Neural progenitor cell (in vitro differentiated cells): ENCODE measurements at regions not wholly inside any gene's neighbourhood (a gene's known extent, or its start where the extent isn't known, plus 50 kb on each side); places are given as distances from the start of the nearest gene placed in this dataset.

Experiments
- DNase-seq: peaks from one replicate; pipeline ENCODE4 v3.0.0-alpha.2; 2016; ENCODE audit warnings: low spot score
- H2AFZ ChIP-seq: fragments of 200-600 bp; sonication (generic); replicated peaks from 2 replicates; pipeline ENCODE4 v1.6.1; 2016; ENCODE audit warnings: antibody characterized with exemption
- H3F3A ChIP-seq: fragments of 200-600 bp; sonication (generic); 2 replicates; pipeline ENCODE4 v1.6.1; 2016; ENCODE audit warnings: antibody characterized with exemption, low read depth
- H3K27ac ChIP-seq: fragments of 200-600 bp; sonication (generic); 2 replicates; pipeline ENCODE4 v1.5.1; 2016; ENCODE audit warnings: mild to moderate bottlenecking
- H3K27me3 ChIP-seq: fragments of 200-600 bp; sonication (generic); 2 replicates; pipeline ENCODE4 v1.6.1; 2016; ENCODE audit warnings: mild to moderate bottlenecking, moderate library complexity
- H3K36me3 ChIP-seq: fragments of 200-600 bp; sonication (generic); 2 replicates; pipeline ENCODE4 v1.5.1; 2016
- H3K4me1 ChIP-seq: fragments of 200-600 bp; sonication (generic); 2 replicates; pipeline ENCODE4 v1.6.1; 2016; ENCODE audit warnings: mixed run types
- H3K4me2 ChIP-seq: fragments of 200-600 bp; sonication (generic); 2 replicates; pipeline ENCODE4 v1.6.1; 2016
- H3K4me3 ChIP-seq: fragments of 200-600 bp; sonication (generic); 2 replicates; pipeline ENCODE4 v1.5.1; 2016
- H3K79me2 ChIP-seq: fragments of 200-600 bp; sonication (generic); 2 replicates; pipeline ENCODE4 v1.6.1; 2016; ENCODE audit warnings: low read depth
- H3K9ac ChIP-seq: fragments of 200-600 bp; sonication (generic); 2 replicates; pipeline ENCODE4 v1.6.1; 2016
- H3K9me3 ChIP-seq: fragments of 200-600 bp; sonication (generic); 2 replicates; pipeline ENCODE4 v1.5.1; 2016; ENCODE audit warnings: low read depth
- H4K20me1 ChIP-seq: fragments of 200-600 bp; sonication (generic); 2 replicates; pipeline ENCODE4 v1.6.1; 2016; ENCODE audit warnings: low read depth
- H3K27ac Mint-ChIP-seq: 3 replicates; pipeline ENCODE4 v1.8.0; 2021; ENCODE audit warnings: mixed read lengths
- H3K27me3 Mint-ChIP-seq: 2 replicates; pipeline ENCODE4 v1.8.0; 2022; ENCODE audit warnings: low read depth, mild to moderate bottlenecking, inconsistent platforms, moderate library complexity, mixed read lengths; ENCODE audit not compliant: insufficient read depth
- H3K36me3 Mint-ChIP-seq: 3 replicates; pipeline ENCODE4 v1.8.0; 2021; ENCODE audit warnings: mixed read lengths
- H3K4me1 Mint-ChIP-seq: 3 replicates; pipeline ENCODE4 v1.8.0; 2021; ENCODE audit warnings: mixed read lengths
- H3K4me3 Mint-ChIP-seq: 3 replicates; pipeline ENCODE4 v1.8.0; 2021; ENCODE audit warnings: mild to moderate bottlenecking, moderate library complexity, mixed read lengths
- H3K9me3 Mint-ChIP-seq: 3 replicates; pipeline ENCODE4 v1.8.0; 2020; ENCODE audit warnings: mixed read lengths
- EZH2 ChIP-seq: fragments of 200-600 bp; sonication (generic); IDR thresholded peaks from 2 replicates; pipeline ENCODE4 v1.6.1; 2017; ENCODE audit warnings: antibody characterized with exemption, mild to moderate bottlenecking, moderate library complexity
- EZH2phosphoT487 ChIP-seq: fragments of 200-600 bp; sonication (generic); IDR thresholded peaks from 2 replicates; pipeline ENCODE4 v1.6.1; 2017; ENCODE audit warnings: antibody characterized with exemption
- TF ChIP-seq, protein P1 (sequence below): fragments of 200-600 bp; sonication (generic); IDR thresholded peaks from 2 replicates; pipeline ENCODE4 v1.5.1; 2017; ENCODE audit warnings: antibody characterized with exemption, mild to moderate bottlenecking

DNA sequence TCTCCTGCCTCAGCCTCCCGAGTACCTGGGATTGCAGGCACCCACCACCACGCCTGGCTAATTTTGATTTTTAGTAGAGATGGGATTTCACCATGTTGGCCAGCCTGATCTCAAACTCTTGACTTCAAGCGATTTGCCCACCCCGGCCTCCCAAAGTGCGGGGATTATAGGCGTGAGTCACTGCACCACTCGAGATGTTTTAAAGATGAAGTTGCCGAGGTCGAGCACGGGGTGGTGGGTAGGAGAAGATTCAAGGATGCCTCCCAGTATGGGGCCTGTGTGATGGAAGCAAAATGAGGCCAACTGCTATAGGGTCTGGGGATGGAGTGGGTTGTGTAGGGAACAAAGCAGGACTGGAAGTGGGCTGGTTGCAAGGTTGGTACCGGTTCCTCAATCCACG is 245.2 kb downstream of the MN1 start:
- H3K9me3 Mint-ChIP-seq: peaks cover 9% of the 10 kb centered on the region
- H3K36me3 Mint-ChIP-seq: no peaks in the 10 kb centered on the region
- no peak overlapping the region for H3K9ac ChIP-seq
- no peaks in the 10 kb centered on the region for H3K79me2 ChIP-seq
- H3K36me3 ChIP-seq: no peaks in the 10 kb centered on the region
- DNase-seq: no peak
- TF ChIP-seq EZH2phosphoT487 (no peak), EZH2 (no peak)
- TF ChIP-seq, protein P1, sequence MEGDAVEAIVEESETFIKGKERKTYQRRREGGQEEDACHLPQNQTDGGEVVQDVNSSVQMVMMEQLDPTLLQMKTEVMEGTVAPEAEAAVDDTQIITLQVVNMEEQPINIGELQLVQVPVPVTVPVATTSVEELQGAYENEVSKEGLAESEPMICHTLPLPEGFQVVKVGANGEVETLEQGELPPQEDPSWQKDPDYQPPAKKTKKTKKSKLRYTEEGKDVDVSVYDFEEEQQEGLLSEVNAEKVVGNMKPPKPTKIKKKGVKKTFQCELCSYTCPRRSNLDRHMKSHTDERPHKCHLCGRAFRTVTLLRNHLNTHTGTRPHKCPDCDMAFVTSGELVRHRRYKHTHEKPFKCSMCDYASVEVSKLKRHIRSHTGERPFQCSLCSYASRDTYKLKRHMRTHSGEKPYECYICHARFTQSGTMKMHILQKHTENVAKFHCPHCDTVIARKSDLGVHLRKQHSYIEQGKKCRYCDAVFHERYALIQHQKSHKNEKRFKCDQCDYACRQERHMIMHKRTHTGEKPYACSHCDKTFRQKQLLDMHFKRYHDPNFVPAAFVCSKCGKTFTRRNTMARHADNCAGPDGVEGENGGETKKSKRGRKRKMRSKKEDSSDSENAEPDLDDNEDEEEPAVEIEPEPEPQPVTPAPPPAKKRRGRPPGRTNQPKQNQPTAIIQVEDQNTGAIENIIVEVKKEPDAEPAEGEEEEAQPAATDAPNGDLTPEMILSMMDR: no peak
- peaks cover 3% of the 10 kb centered on the region for H3F3A ChIP-seq
- no peaks in the 10 kb centered on the region for H4K20me1 ChIP-seq
- no peak overlapping the region for H3K4me3 Mint-ChIP-seq
- no peak overlapping the region for H3K4me3 ChIP-seq
- no peak overlapping the region for H3K27ac ChIP-seq
- H3K27ac Mint-ChIP-seq: no peak overlapping the region
- H3K4me1 Mint-ChIP-seq: peaks cover 84% of the 10 kb centered on the region
- no peak overlapping the region for H2AFZ ChIP-seq
- H3K4me1 ChIP-seq: peaks cover 31% of the 10 kb centered on the region
- no peaks in the 10 kb centered on the region for H3K9me3 ChIP-seq
- no peak overlapping the region for H3K4me2 ChIP-seq
- H3K27me3 Mint-ChIP-seq: peaks cover 28% of the 10 kb centered on the region
- H3K27me3 ChIP-seq: no peaks in the 10 kb centered on the region

DNA sequence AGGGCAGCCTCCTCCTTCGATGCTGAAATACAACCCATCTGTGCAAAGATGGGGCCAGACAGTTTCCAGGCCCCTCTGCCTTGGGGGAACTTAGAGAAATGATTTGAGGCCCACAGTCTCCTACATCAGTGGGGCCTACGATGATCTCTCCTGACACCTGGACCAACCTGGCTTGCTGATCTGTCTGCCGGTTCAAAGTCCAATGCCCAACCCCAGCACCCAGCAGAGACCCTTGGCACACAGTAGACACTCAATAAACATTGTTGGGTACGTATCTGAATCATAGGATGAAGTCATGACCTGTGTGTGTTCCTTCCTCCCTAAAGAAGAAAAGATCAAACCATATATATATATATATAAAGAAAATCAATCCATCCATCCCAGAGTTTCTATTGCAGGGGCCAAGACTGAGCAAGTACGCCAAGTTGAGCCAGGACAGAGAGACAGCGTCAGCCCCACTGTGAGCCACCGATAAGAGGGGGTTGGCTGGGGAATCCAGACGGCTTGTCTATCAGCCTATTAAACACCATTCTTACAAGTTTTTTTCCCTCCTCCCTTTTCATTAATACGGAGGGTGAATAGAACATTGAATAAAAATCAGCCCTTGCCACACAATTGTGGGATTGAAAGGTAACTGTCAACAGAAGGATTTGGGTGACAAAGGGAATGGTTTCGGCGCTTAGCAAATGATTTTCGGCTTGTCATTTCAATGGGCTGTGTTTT is 244.1 kb downstream of the MN1 start:
- Mint-ChIP-seq H3K27ac (peak overlapping the region; percentile 88), H3K4me1 (peaks cover 83% of the 10 kb centered on the region), H3K4me3 (peak overlapping the region; percentile 21), H3K27me3 (peaks cover 21% of the 10 kb centered on the region), H3K9me3 (peaks cover 7% of the 10 kb centered on the region), H3K36me3 (no peaks in the 10 kb centered on the region)
- Histone ChIP-seq H3K27me3 (no peaks in the 10 kb centered on the region), H2AFZ (no peak overlapping the region), H3F3A (peaks cover 3% of the 10 kb centered on the region), H3K36me3 (no peaks in the 10 kb centered on the region), H3K27ac (no peak overlapping the region), H3K79me2 (no peaks in the 10 kb centered on the region), H3K4me1 (peaks cover 31% of the 10 kb centered on the region), H3K4me2 (no peak overlapping the region), H4K20me1 (no peaks in the 10 kb centered on the region), H3K9me3 (no peaks in the 10 kb centered on the region), H3K9ac (peak overlapping the region; percentile 37), H3K4me3 (no peak overlapping the region)
- TF ChIP-seq, protein P1: no peak
- TF ChIP-seq EZH2phosphoT487 (no peak), EZH2 (no peak)
- no peak for DNase-seq

DNA sequence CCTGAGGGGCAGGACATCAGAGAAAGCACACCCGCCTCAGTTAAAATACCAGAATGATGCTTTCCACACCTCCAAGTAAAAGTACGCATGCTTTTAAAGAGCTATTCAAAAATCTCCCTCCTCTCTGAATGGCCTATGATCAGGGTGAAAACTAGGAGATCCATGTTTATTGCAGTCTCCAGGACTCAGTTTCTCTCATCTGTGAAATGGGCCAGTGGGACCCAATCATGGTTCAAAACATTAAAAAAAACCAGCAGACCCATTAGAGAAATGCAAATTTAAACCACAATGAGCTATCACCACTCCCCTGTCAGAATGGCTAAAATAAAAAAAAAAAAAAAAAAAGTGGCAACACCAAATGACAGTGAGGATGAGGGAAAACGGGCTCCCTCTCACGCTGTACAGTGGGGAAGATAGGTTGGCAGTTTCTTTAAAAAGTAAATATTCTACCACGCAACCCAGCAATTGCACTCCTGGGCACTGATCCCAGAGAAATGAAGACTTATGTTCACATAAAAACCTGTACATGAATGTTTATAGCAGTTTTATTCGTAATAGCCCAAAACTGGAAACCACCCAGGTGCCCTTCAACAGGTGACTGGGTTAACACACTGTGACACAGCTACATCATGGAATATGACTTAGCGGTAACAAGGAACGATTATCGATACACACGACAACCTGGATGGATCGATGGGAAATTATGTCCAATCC is 242.7 kb downstream of the MN1 start:
- H3K4me3 ChIP-seq: no peak overlapping the region
- no peak overlapping the region for H3K27ac ChIP-seq
- Mint-ChIP-seq H3K27me3 (peaks cover 17% of the 10 kb centered on the region), H3K36me3 (no peaks in the 10 kb centered on the region), H3K4me1 (peaks cover 82% of the 10 kb centered on the region), H3K9me3 (no peaks in the 10 kb centered on the region), H3K4me3 (peak overlapping the region; percentile 27), H3K27ac (peak overlapping the region; percentile 78)
- no peak overlapping the region for H3K9ac ChIP-seq
- TF ChIP-seq, protein P1: no peak
- no peak for TF ChIP-seq EZH2
- TF ChIP-seq EZH2phosphoT487: no peak
- no peaks in the 10 kb centered on the region for H3K79me2 ChIP-seq
- no peak overlapping the region for H2AFZ ChIP-seq
- H3K4me2 ChIP-seq: no peak overlapping the region
- no peaks in the 10 kb centered on the region for H3K27me3 ChIP-seq
- H3K36me3 ChIP-seq: no peaks in the 10 kb centered on the region
- H4K20me1 ChIP-seq: no peaks in the 10 kb centered on the region
- H3F3A ChIP-seq: peaks cover 3% of the 10 kb centered on the region
- H3K4me1 ChIP-seq: peaks cover 31% of the 10 kb centered on the region
- no peak for DNase-seq
- no peaks in the 10 kb centered on the region for H3K9me3 ChIP-seq
